Spleen (tissue), 7 donors: ENCODE measurements at regions not wholly inside any gene's neighbourhood (a gene's known extent, or its start where the extent isn't known, plus 50 kb on each side); places are given as distances from the start of the nearest gene placed in this dataset.

Experiments used
- CTCF ChIP-seq, 11 experiments: fragments of 200-600 bp in 7 of 11; fragments of 450-650 bp in 4 of 11; sonication (generic) in 4 of 11; IDR thresholded peaks in 8 of 11; conservative IDR thresholded peaks in 3 of 11; 1 replicate in 7 of 11; 2 replicates in 4 of 11; pipeline versions ENCODE4 v1.4.0 to v1.8.0; 2016 to 2021; ENCODE audit warnings: antibody characterized with exemption in 11 of 11, inconsistent platforms in 4 of 11, mild to moderate bottlenecking in 1 of 11
- POLR2AphosphoS5 ChIP-seq, 3 donors: sonication (generic); formaldehyde crosslinking; IDR thresholded peaks; one replicate each; pipeline ENCODE4 v1.5.1; 2017; ENCODE audit warnings: antibody characterized with exemption in 3 of 3
- donor health status: DM: no; HTN: no; CAD: no; lungs with moderate emphysema.
- donor health status: DM: no; HTN: no; CAD: no.
- donor health status: DM: no; HTN: no; CAD: no.

GRCh38 chr13:31937436-31937835, 94.1 kb upstream of the FRY start:
- no peak for TF ChIP-seq CTCF (IDR thresholded peaks at IDR 0.05 in 8 of 11, conservative IDR thresholded peaks at IDR 0.05 in 3 of 11)
- no peak for TF ChIP-seq POLR2AphosphoS5 (IDR thresholded peaks at IDR 0.05)
